ENCODE measurements at regions not wholly inside any gene's neighbourhood (a gene's known extent, or its start where the extent isn't known, plus 50 kb on each side); places are given as distances from the start of the nearest gene placed in this dataset.

DNA sequence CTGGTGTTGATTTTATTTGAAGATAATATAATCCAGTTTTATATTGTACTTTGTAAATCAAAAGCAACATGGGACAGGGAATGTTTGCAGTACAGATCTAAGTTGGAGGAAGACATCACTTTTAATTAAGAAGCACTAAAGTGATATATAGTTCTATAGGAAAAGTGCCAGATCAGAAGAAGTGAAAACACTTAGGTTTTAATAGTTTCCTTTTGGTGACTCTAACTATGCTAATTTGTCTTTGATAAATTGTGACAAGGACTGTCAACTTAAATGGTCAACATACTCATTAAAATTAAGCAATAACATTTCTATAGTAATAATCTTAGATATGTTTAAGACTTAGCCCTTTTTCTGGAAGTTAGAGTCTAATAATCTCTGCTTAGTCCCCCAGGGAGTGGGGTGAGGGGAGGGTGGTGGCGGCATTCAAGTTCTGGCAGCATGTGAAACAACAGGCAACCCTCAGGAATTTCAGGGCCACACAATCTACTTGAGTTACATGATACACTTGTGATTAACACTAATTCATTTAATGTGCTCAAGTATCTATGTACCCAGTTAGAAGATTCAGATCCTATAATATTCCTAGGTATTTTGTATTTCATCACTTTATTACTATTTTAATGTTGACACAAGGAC is 1026.5 kb downstream of the NR2F1-AS1 start:
- TF ChIP-seq, protein P1, sequence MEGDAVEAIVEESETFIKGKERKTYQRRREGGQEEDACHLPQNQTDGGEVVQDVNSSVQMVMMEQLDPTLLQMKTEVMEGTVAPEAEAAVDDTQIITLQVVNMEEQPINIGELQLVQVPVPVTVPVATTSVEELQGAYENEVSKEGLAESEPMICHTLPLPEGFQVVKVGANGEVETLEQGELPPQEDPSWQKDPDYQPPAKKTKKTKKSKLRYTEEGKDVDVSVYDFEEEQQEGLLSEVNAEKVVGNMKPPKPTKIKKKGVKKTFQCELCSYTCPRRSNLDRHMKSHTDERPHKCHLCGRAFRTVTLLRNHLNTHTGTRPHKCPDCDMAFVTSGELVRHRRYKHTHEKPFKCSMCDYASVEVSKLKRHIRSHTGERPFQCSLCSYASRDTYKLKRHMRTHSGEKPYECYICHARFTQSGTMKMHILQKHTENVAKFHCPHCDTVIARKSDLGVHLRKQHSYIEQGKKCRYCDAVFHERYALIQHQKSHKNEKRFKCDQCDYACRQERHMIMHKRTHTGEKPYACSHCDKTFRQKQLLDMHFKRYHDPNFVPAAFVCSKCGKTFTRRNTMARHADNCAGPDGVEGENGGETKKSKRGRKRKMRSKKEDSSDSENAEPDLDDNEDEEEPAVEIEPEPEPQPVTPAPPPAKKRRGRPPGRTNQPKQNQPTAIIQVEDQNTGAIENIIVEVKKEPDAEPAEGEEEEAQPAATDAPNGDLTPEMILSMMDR (IDR thresholded peaks at IDR 0.05; ENCODE audit: low read depth, low read length): no peak
- no peak for TF ChIP-seq EZH2phosphoT487 (IDR thresholded peaks at IDR 0.05; ENCODE audit: low read depth)

All from OCI-LY3 (cell line).